ENCODE measurements at regions not wholly inside any gene's neighbourhood (a gene's known extent, or its start where the extent isn't known, plus 50 kb on each side); places are given as distances from the start of the nearest gene placed in this dataset.
A peak's percentile ranks its signal among the peaks of the same experiment; 100 is the strongest.

DNA sequence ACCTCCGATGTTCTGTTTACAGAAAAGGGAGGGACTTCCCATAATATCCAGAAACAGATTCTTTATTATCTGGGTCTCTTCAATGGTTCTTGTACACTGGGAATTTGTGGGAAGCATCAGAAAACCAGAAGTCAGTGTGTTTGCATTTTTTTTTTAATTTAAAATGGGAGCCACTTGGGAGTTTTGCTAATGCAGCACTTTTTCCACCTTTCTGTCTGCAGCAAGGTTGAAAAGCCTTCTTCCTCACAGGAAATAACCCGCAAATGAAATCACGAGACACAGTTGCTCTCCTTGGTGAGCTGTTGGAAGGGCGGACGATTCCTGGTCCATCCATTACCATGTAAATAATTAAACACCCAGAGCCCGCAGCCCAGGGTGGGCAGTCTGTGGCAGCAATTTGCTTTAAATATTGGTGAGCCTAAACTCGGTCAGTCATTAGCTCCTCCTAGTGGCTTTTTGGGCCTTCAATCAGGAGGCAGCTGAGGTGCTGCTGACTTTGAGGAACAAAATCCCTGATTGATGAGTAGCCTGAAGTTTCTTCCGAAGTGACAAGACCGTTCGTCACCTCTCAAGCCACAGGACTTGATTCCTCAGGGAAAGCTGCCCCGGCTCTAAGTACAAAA is 471.5 kb downstream of the EPHA4 start:
- Histone ChIP-seq H3K9me3 (ENCODE audit: control insufficient read depth, low read depth, low read length) (no peaks in the 10 kb centered on the region), H2BK120ac (ENCODE audit: low read depth, low read length, poor library complexity, severe bottlenecking) (no peak overlapping the region), H3K79me1 (ENCODE audit: insufficient read depth, low read depth, low read length, poor library complexity, severe bottlenecking) (no peaks in the 10 kb centered on the region), H4K8ac (replicated peaks; ENCODE audit: insufficient read length, low read depth, low read length) (no peak overlapping the region), H3K23me2 (ENCODE audit: insufficient read length, low read depth, low read length, poor library complexity, severe bottlenecking) (no peaks in the 10 kb centered on the region), H2BK5ac (ENCODE audit: insufficient read length, low read length) (no peak overlapping the region), H3K79me2 (ENCODE audit: insufficient read depth, low read length) (no peaks in the 10 kb centered on the region), H4K20me1 (ENCODE audit: control insufficient read depth, insufficient read depth, insufficient read length) (no peaks in the 10 kb centered on the region), H2AK5ac (ENCODE audit: insufficient read length, low read length) (no peak overlapping the region), H3K23ac (ENCODE audit: insufficient read length, low read depth, low read length) (no peak overlapping the region), H2BK20ac (ENCODE audit: low read depth, low read length, poor library complexity, severe bottlenecking) (no peak overlapping the region), H3K27ac (ENCODE audit: insufficient read length, low read depth, low read length) (no peak overlapping the region), H4K5ac (ENCODE audit: insufficient read length, low read depth, low read length) (no peak overlapping the region), H3T11ph (ENCODE audit: low read length) (no peak overlapping the region), H3K4ac (ENCODE audit: low read depth, low read length) (no peak overlapping the region), H3K4me1 (ENCODE audit: insufficient read depth, low read length) (no peaks in the 10 kb centered on the region; the same call in 1 of the 2 replicates), H3K18ac (ENCODE audit: insufficient read length, low read depth, low read length) (no peak overlapping the region), H2BK15ac (ENCODE audit: low read depth, low read length) (no peak overlapping the region), H2AFZ (ENCODE audit: low read length) (no peak overlapping the region), H3K56ac (ENCODE audit: insufficient read length, low read depth, low read length) (no peak overlapping the region), H3K14ac (ENCODE audit: insufficient read depth, low read length) (no peak overlapping the region), H3K9ac (ENCODE audit: extremely low read depth, insufficient read length, low read length) (no peak overlapping the region), H3K4me2 (ENCODE audit: insufficient read depth, insufficient read length, low read length) (no peak overlapping the region), H4K91ac (ENCODE audit: insufficient read length, low read depth, low read length) (no peak overlapping the region), H3K27me3 (ENCODE audit: insufficient read depth, low read length) (no peaks in the 10 kb centered on the region), H2BK12ac (ENCODE audit: insufficient read length, low read depth, low read length) (no peak overlapping the region)
- WGBS (ENCODE audit: extremely low coverage, insufficient read length, low lambda C conversion rate) = no CpG with 5 or more reads among the region's 11 CpGs
- Mint-ChIP-seq H3K4me1 (peaks cover 7 to 14% of the 10 kb centered on the region in 2 experiments), H3K27ac (no peak overlapping the region; a peak in 1 of 7 replicates), H3K4me3 (no peak overlapping the region), H3K36me3 (ENCODE audit: insufficient read depth in 1 of 3, low read depth in 3 of 3) (no peaks in the 10 kb centered on the region; a peak in 1 of 7 replicates), H3K27me3 (ENCODE audit: low read depth) (no peaks in the 10 kb centered on the region; the same call in 1 of the 2 replicates), H3K9me3 (no peaks in the 10 kb centered on the region)
- TF ChIP-seq, protein P1, sequence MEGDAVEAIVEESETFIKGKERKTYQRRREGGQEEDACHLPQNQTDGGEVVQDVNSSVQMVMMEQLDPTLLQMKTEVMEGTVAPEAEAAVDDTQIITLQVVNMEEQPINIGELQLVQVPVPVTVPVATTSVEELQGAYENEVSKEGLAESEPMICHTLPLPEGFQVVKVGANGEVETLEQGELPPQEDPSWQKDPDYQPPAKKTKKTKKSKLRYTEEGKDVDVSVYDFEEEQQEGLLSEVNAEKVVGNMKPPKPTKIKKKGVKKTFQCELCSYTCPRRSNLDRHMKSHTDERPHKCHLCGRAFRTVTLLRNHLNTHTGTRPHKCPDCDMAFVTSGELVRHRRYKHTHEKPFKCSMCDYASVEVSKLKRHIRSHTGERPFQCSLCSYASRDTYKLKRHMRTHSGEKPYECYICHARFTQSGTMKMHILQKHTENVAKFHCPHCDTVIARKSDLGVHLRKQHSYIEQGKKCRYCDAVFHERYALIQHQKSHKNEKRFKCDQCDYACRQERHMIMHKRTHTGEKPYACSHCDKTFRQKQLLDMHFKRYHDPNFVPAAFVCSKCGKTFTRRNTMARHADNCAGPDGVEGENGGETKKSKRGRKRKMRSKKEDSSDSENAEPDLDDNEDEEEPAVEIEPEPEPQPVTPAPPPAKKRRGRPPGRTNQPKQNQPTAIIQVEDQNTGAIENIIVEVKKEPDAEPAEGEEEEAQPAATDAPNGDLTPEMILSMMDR (conservative IDR thresholded peaks at IDR 0.05) = peak; percentile 59
- DNase-seq = peak; percentile 60
